RKO (cell line): ENCODE measurements at regions not wholly inside any gene's neighbourhood (a gene's known extent, or its start where the extent isn't known, plus 50 kb on each side); places are given as distances from the start of the nearest gene placed in this dataset.

Experiments
- DNase-seq: peaks from one replicate; pipeline ENCODE4 v3.0.0-alpha.2; 2016; ENCODE audit warnings: low spot score

DNA sequence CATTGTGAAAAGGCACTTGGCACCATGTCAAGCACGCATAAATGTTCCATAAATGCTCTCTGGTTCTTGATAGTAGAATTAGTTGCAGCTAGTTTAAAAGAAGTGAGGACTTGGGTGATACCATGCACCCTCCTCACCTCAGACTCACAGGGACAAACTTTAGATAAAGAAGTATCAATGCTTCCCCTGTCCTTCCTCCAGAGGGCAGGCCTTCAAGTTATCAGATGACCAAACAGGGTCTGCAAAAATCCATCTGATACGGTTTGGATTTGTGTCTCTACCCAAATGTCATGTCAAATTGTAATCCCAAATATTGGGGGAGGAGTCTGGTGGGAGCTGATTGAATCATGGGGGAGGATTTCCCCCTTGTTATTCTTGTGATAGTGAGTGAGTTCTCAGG is 54.1 kb downstream of the C1QL2 start:
- DNase-seq: no peak

- DNase-seq: no peak
These were observed 55.6 kb downstream of the C1QL2 start for GRCh38 chr2:119102964-119103363.

GRCh38 chr2:119088416-119088815 is 70.1 kb downstream of the C1QL2 start:
- DNase-seq: no peak

GRCh38 chr2:119086327-119086726 is 72.2 kb downstream of the C1QL2 start:
- DNase-seq: no peak

DNA sequence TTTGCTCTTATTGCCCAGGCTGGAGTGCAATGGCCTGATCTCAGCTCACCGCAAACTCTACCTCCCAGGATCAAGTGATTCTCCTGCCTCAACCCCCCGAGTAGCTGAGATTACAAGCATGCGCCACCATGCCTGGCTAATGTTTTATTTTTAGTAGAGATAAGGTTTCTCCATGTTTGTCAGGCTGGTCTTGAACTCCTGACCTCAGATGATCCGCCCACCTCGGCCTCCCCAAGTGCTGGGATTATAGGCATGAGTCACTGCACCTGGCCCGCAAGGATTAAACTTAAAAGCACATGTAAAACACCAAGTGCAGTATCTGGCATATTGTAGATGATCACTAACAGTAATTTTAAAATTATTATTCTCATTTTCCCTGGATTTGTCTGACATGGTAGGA is 72.9 kb downstream of the C1QL2 start:
- DNase-seq: no peak

DNA sequence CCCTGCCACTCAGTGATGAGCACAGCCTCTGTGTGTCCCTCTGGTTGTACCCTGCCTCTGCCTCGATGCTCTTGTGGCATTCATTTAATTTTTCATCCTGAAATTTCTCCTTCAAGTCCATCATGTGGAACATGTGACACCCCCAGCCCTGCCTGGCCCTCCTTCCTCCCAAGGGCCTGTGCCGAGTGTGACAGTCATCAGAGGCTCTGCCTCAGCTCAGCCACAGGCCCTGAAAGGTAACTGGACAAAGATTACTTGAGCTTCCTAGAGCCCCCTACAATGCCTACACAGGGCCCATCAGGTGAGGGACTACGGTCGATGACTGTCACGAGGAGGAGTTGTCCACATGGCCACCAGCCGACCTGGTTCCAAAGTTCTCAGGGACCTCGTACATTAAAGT is 75.1 kb downstream of the C1QL2 start:
- DNase-seq: no peak

DNA sequence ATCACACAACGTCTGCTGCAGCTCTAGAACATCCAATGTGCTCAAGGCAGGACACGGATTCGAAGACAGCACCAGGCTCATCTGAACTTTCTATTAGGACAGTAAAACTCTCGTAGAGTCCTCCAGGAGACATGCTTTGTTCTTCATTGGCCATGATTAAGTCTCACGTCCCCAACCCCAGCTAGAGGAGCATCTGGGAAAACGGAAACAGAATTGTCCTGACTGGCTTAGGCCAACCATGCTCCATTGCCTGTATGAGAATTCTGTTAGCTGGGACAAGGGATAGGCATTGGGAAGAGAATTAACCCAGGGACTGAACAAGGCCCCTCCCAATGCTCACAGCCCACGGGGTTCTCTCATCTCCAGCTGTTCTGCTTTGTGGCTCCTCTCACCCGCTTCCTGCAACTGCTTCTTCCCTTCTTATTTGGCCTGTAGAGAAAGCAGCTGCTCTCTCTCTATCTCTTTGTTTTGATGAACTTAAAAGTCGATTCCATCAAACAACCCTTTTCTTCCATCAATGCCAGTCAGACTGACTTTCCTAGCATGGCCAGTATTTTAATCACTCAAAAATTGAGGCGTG is 75.6 kb downstream of the C1QL2 start:
- DNase-seq: no peak

DNA sequence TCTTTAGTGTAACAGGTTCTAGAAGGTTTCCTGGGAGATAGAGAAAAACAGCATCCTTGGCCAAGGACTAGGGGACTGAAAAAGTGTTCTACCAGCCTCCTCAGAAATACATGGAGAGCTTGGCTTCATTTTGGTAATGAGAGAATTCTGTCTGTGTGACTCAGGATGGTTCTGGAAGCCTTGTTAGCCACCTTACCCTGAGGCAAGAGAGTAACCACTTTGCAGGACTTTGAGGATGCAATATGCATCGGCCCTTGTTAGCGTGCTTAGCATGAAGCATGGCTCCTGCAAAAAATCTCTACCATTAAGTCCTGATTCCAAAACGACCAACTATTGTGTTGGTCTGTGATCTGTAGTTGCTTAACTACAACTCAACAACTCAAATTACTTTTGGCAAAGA is 79.8 kb downstream of the C1QL2 start:
- no peak for DNase-seq

DNA sequence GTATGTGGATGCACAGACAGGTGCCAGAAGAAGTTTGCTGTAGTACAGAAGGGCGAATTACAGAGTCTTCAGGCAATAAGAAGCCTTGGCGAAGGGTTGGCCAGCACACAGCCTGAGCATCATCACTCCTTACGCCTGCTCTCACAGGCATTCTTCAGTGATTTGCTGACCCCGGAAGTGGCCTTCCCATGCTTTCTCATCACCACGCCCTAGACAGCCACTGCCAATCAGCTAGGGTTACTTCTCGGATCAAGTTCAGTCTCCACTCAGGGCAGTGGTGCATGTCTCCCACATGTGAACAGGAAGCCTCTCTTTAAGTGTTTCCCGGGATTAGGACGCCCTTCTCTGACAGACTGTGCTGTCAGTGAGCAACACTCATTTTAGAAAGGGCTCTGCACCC is 81.8 kb downstream of the C1QL2 start:
- peak; percentile 23 for DNase-seq

DNA sequence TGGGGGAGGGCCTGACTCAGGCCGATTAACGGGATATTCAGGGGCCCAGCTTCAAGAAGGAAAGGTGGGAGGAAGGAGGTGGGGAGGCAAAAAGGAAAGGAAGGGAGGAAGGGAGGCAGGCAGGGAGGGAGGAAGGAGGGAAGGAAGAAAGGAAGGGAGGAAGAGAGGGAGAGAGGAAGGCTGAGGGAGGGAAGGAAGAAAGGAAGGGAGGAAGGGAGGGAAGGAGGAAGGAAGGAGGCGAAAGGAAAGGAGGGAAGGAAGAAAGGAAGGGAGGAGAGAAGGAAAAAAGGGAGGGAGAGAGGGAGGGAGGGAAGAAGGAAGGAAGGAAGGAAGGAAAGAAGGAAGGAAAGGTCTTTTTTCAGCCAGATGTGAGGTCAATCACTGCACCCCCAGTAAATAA is 85.3 kb downstream of the C1QL2 start:
- no peak for DNase-seq

- DNase-seq: no peak
These were observed 87.1 kb downstream of the C1QL2 start for GRCh38 chr2:119071476-119071875.

- no peak for DNase-seq
These were observed 88.8 kb downstream of the C1QL2 start for GRCh38 chr2:119069781-119070180.

DNA sequence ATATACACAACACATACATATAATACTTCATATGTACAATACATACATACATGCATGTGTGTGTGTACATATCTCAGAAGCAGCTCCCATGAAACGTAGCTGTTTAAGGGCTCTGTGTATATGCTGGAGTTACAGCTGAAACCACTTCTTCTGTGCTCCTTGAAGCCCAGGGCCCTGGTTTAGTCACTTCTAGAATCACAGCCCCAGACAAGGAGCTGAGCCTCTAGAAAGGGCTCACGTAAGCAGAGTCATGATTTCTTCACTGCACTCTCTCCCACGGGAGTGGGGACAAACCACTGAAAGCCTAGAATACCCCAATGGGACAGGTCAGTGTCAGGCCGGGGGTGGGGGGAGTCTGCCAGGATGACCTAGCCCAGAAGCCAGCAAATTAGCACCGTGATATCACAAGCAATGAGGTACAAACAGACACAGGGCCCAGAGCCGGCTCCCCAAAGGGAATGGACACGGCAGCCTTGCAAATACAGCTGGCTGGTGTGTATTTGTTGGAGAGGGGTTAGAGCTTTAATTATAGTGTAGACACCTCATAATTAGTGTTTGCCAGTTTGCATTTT is 90.3 kb downstream of the C1QL2 start:
- DNase-seq: no peak

DNA sequence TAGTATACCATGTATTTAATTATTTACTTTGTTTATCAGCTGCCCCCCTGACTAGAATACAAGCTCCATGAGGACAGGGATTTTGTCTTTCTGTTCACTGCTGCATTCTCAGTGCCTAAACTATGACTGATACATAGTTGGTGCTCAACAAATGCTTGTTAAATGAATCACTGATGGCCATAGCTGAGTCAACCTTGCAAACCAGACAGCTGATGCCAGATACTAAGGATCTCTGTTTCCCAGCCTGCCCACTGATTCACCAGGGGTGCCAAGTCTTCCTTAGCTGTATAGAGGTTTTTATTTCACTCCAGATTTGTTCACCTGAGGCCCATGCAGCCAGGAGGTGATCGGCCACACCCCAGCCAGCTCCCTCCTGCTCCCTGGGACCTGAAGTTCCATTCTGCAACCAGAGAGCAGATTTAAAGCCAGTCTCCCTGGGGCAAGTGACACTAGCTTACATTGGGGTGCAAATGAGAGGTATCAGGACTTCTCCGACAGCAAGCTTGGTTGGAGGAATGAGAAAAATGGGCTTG is 92.2 kb downstream of the C1QL2 start:
- peak; percentile 63 for DNase-seq

- DNase-seq: no peak
These were observed 93.4 kb downstream of the C1QL2 start for GRCh38 chr2:119065146-119065545.

DNA sequence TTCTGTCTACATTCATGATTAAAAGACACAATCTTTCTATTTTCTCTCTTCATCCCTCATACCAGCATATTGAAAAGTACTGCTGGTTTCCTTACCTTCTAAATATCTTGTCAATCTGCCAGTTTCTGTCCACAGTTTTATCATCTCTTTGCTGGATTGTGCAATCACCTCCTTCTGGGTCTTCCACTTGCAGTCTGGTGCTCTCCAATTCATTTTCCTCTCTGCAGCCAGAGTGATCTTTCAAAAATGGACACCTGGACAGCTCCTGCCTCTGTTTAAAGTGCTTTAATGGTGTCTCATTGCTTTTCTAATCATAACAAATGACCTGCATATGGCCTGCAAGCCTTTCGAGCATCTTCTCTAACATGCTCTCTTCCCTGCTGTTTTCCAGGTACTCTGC is 94.0 kb downstream of the C1QL2 start:
- DNase-seq: no peak

GRCh38 chr2:119063177-119063576 is 95.4 kb downstream of the C1QL2 start:
- no peak for DNase-seq

DNA sequence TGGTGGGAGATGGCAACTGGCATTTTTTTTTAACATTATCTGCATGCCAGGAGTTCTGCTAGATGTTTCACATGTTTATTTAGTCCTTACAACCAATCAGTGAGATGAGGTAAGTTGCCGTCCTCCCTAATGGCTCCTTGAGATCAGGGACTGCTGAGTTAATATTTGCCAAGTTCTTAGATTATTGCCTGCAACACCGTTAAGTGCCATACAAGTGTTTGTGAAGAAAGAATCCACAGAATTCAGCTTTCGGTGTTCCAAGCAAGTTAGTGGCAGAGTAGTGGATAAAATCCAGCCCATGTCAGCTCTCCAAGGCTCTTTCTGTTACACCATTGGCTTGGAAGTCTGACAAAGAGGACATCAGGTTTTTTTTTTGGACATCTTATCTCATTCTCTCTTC is 95.9 kb downstream of the C1QL2 start:
- no peak for DNase-seq

DNA sequence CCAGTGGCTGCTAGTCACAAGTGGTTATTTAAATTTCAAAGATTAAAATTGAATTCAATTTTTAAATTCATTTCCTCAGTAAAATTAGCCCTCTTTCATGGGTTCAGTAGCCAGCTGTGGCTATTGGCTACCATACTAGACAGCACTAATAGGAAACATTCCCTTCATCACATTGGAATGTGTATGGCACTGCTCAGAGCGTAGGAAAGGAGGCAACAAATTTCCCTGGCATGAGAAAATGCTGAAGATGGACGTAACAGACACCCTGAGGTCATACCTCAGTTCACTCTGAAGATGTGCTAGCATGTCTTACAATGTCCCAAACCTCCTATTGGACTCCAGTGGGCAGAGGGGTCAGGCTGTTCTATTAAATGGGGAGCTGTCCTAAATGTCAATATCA is 96.4 kb downstream of the C1QL2 start:
- DNase-seq: no peak

- DNase-seq: no peak
These were observed 98.6 kb downstream of the C1QL2 start for GRCh38 chr2:119059940-119060339.

DNA sequence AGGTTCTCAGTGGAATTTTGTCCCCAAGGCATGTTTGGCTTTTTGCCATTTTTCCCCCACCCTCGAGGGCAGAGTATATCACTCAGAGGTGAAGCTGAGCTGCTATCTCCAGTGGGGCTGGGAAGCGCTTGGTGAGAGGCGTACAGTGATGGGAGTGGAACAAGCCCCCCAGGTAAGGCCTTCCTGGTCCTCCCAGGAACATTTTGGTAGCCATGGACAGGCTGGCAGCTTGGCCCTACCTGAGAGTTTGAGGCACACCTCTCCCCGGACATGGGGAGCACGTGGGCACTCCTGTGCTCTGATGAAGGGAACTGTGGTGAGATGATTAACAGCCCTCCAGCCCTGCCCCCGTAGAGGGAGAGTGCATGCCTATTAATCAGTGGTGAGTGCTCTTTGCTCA is 99.3 kb downstream of the C1QL2 start:
- DNase-seq: no peak

DNA sequence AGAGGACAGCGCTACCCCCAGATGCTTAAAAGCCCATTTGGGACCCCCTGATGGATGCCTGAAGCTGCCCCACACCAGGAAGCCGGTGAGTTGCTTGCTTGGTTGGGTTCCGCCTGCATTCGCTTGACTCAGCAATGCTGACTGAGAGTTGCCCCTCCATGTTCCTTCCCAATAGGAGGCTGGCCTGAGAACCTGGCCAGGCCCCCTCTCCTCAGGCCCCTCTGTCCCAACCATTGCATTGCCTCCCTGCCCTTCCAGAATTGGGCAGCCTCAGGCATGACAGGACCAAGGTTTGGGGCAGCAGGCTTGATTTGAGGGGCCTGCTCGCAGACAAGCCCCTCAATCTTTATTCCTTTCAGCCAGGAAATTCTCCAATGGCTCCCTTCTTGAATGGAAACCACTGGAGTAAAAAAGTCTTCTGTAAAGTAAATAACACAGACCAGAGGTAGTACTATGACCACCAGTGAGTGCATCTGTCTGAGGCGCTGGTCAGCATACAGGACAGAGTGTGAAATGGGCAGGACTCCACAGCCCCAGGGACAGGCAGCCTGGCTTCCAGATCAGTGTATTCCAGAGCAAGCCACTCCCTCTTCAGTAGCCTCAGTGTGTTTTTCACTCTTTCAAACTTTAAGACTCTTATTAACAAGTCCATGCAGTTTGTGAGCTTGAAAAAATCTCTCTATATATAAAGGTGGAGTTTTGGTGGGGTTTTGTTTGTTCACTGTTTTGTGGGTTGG is 104.7 kb downstream of the C1QL2 start:
- DNase-seq: no peak

DNA sequence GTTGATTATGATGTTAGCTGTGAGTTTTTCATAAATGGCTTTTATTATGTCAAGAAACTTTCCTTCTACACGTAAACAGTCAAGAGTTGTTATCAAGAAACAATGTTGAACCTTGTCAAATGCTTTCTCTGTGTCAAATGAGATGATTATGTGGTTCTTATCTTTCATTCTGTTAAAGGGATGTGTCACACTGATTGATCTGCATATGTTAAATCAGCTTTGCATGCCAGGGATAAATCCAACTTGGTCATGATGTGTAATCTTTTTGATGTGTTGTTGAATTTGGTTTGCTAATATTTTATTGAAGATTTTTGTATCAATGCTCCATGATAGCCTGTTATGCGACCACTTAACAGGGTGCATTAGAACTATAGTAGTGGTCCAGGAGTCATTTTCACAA is 107.3 kb downstream of the C1QL2 start:
- no peak for DNase-seq
